AG10803 (cell line): ENCODE measurements at regions not wholly inside any gene's neighbourhood (a gene's known extent, or its start where the extent isn't known, plus 50 kb on each side); places are given as distances from the start of the nearest gene placed in this dataset.

Experiments used
- DNase-seq: peaks from one replicate; pipeline ENCODE4 v3.0.0; 2010; ENCODE audit warnings: low read depth
- H3K4me3 ChIP-seq: 2 replicates; pipeline ENCODE4 v1.5.1; 2011; ENCODE audit warnings: mild to moderate bottlenecking, low read length, control low read depth
- CTCF ChIP-seq: conservative IDR thresholded peaks from 2 replicates; pipeline ENCODE4 v1.5.1; 2011; ENCODE audit warnings: mild to moderate bottlenecking, low read length, control low read depth, inconsistent platforms

- no peak for TF ChIP-seq CTCF
- no peak for DNase-seq
- H3K4me3 ChIP-seq: no peak overlapping the region
Observed at GRCh38 chr22:19652316-19652715, 62.0 kb upstream of the SEPTIN5 start.

GRCh38 chr22:19654338-19654987 is 59.8 kb upstream of the SEPTIN5 start:
- TF ChIP-seq CTCF: no peak
- DNase-seq: no peak
- H3K4me3 ChIP-seq: no peak overlapping the region

GRCh38 chr22:19655399-19655798 is 58.9 kb upstream of the SEPTIN5 start:
- TF ChIP-seq CTCF: no peak
- H3K4me3 ChIP-seq: no peak overlapping the region

GRCh38 chr22:19656541-19657251 is 57.6 kb upstream of the SEPTIN5 start:
- DNase-seq: no peak
- TF ChIP-seq CTCF: no peak
- H3K4me3 ChIP-seq: no peak overlapping the region

More at GRCh38 chr22:19655399-19655798, 58.9 kb upstream of the SEPTIN5 start:
- DNase-seq: no peak

- DNase-seq: no peak
- no peak overlapping the region for H3K4me3 ChIP-seq
- no peak for TF ChIP-seq CTCF
Observed at GRCh38 chr22:19657252-19658056, 56.8 kb upstream of the SEPTIN5 start.

- DNase-seq: no peak
- no peak overlapping the region for H3K4me3 ChIP-seq
- TF ChIP-seq CTCF: no peak
Observed at GRCh38 chr22:19658057-19658966, 56.0 kb upstream of the SEPTIN5 start.
